Ovary (tissue), 7 donors: ENCODE measurements at regions not wholly inside any gene's neighbourhood (a gene's known extent, or its start where the extent isn't known, plus 50 kb on each side); places are given as distances from the start of the nearest gene placed in this dataset.
A peak's percentile ranks its signal among the peaks of the same experiment; 100 is the strongest.

Experiments used
- DNase-seq, 5 donors: peaks; one replicate each; pipeline ENCODE4 v3.0.0-alpha.2; 2019 to 2020
- H3K27ac ChIP-seq, 2 donors: fragments of 200-600 bp; one replicate each; pipeline versions ENCODE4 v1.5.1 to v1.8.0; 2019 to 2022
- H3K27me3 ChIP-seq: fragments of 200-600 bp; one replicate; pipeline ENCODE4 v1.8.0; 2022
- H3K36me3 ChIP-seq: fragments of 200-600 bp; sonication (generic); one replicate; pipeline ENCODE4 v1.5.1; 2019
- H3K4me1 ChIP-seq: one replicate; pipeline ENCODE4 v1.8.1; 2013; ENCODE audit warnings: mild to moderate bottlenecking, moderate library complexity; ENCODE audit not compliant: insufficient read depth
- H3K4me3 ChIP-seq: fragments of 200-600 bp; sonication (generic); one replicate; pipeline ENCODE4 v1.5.1; 2017
- H3K9me3 ChIP-seq, 2 donors: fragments of 200-600 bp in 1 of 2; sonication (generic) in 1 of 2; one replicate each; pipeline versions ENCODE4 v1.5.1 to v1.8.1; 2013 to 2019; ENCODE audit warnings: mild to moderate bottlenecking in 1 of 2, moderate library complexity in 1 of 2
- CTCF ChIP-seq, 3 donors: fragments of 450-650 bp in 2 of 3; fragments of 200-600 bp in 1 of 3; IDR thresholded peaks; one replicate each; pipeline versions ENCODE4 v1.5.1 to v1.8.0; 2016 to 2022; ENCODE audit warnings: antibody characterized with exemption in 3 of 3, mild to moderate bottlenecking in 1 of 3
- EP300 ChIP-seq: sonication (generic); formaldehyde crosslinking; IDR thresholded peaks from one replicate; pipeline ENCODE4 v1.6.1; 2017; ENCODE audit warnings: antibody characterized with exemption
- POLR2A ChIP-seq: fragments of 450-650 bp; IDR thresholded peaks from one replicate; pipeline ENCODE4 v1.6.1; 2017; ENCODE audit warnings: antibody characterized with exemption, mild to moderate bottlenecking, moderate library complexity
- WGBS, 3 donors: extraction: QIAGEN DNeasy Blood & Tissue Kit in 1 of 3; methylation state at CpG; one replicate each; pipeline versions ENCODE4 v1.1.5 to v1.1.7; 2013 to 2017; 5-methylcytosine and 5-hydroxymethylcytosine counted together
- intact Hi-C, 4 donors: fragments of 100-400 bp; cut with DNase I; formaldehyde crosslinking; loops; one replicate each; pipeline versions ENCODE4 v1.11.0 to v1.15.1; 2022 to 2023
- donor health status: DM: no; HTN: no; CAD: no; lungs with moderate emphysema.
- donor health status: DM: no; HTN: no; CAD: no.
- donor health status: Bipolar disorder and iron deficiency.
- donor health status: DM: no; HTN: no; CAD: no.
- donor health status: DM: yes; HTN: yes; CAD: no.

DNA sequence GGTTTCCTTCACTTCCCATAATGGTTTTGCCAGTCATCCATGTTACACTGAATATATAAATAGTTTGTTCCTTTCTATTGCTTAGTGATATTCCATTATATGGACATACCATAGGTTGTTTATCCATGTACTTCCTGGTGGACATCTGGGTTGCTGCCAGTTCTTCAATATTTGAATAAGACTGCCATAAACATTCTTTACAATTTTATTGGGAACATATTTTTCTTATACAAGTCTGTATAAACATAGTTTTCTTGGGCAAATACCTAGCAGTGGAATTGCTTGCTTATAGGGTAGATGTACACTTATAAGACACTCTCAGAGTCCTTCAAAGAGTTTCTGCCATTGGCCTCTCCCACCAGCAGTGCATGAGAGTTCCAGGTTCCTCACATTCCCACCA, 231.4 kb downstream of the OPA1 start:
- Histone ChIP-seq H3K36me3 (no peaks in the 10 kb centered on the region), H3K9me3 (no peaks in the 10 kb centered on the region), H3K27ac (no peak overlapping the region), H3K4me1 (peaks cover 3% of the 10 kb centered on the region), H3K4me3 (no peak overlapping the region), H3K27me3 (no peaks in the 10 kb centered on the region)
- TF ChIP-seq POLR2A (no peak), CTCF (IDR thresholded peaks at IDR 0.05) (no peak), EP300 (no peak)
- intact Hi-C loops = no loop called here
- no peak for DNase-seq

GRCh38 chr3:193825617-193826016, 232.6 kb downstream of the OPA1 start:
- no peak for DNase-seq
- TF ChIP-seq POLR2A = no peak
- no peak for TF ChIP-seq EP300
- TF ChIP-seq CTCF (IDR thresholded peaks at IDR 0.05) = no peak
- no peaks in the 10 kb centered on the region for H3K9me3 ChIP-seq
- no peaks in the 10 kb centered on the region for H3K27me3 ChIP-seq
- H3K36me3 ChIP-seq = no peaks in the 10 kb centered on the region
- no peak overlapping the region for H3K4me3 ChIP-seq
- WGBS, 3 donors = 78 to 92% (median 86%) methylated on average over 6 of the region's 6 CpGs
- H3K27ac ChIP-seq = no peak overlapping the region
- intact Hi-C loops = no loop called here
- H3K4me1 ChIP-seq = peaks cover 3% of the 10 kb centered on the region

GRCh38 chr3:193826159-193826795, 233.3 kb downstream of the OPA1 start:
- Histone ChIP-seq H3K27ac (peak overlapping the region in 1 of 2 donors; percentile 54), H3K4me3 (no peak overlapping the region), H3K4me1 (peaks cover 3% of the 10 kb centered on the region), H3K27me3 (no peaks in the 10 kb centered on the region), H3K36me3 (no peaks in the 10 kb centered on the region), H3K9me3 (no peaks in the 10 kb centered on the region)
- intact Hi-C loops = no loop called here
- DNase-seq = peak; percentile 44 to 62 (median 54)
- WGBS, 3 donors = 47 to 51% (median 47%) methylated on average over 12 of the region's 12 CpGs
- TF ChIP-seq POLR2A = no peak
- no peak for TF ChIP-seq EP300
- no peak for TF ChIP-seq CTCF (IDR thresholded peaks at IDR 0.05)

GRCh38 chr3:193827040-193827669, 234.1 kb downstream of the OPA1 start:
- intact Hi-C loops = no loop called here
- H3K36me3 ChIP-seq = no peaks in the 10 kb centered on the region
- no peak overlapping the region for H3K4me3 ChIP-seq
- TF ChIP-seq POLR2A = no peak
- TF ChIP-seq CTCF (IDR thresholded peaks at IDR 0.05) = no peak
- no peak for TF ChIP-seq EP300
- no peaks in the 10 kb centered on the region for H3K27me3 ChIP-seq
- WGBS, 3 donors = 81 to 84% (median 83%) methylated on average over 7 of the region's 7 CpGs
- H3K9me3 ChIP-seq = no peaks in the 10 kb centered on the region
- peaks cover 3% of the 10 kb centered on the region for H3K4me1 ChIP-seq
- no peak for DNase-seq
- H3K27ac ChIP-seq = peak overlapping the region in 1 of 2 donors; percentile 8
